Body of pancreas (tissue), 4 donors: ENCODE measurements at regions not wholly inside any gene's neighbourhood (a gene's known extent, or its start where the extent isn't known, plus 50 kb on each side); places are given as distances from the start of the nearest gene placed in this dataset.

Experiments
- ATAC-seq: fragments of 150-250 bp; one replicate; pipeline ENCODE4 v1.9.1; 2016
- DNase-seq, 4 donors: peaks; one replicate each; pipeline ENCODE4 v3.0.0-alpha.2; 2019
- H3K27ac ChIP-seq, 4 donors: fragments of 200-600 bp; sonication (generic); 1 replicate in 3 of 4; 2 replicates in 1 of 4; pipeline versions ENCODE4 v1.5.1 to v1.6.1; 2016 to 2019; ENCODE audit warnings: mild to moderate bottlenecking in 1 of 4, mixed read lengths in 1 of 4, moderate library complexity in 1 of 4
- H3K27me3 ChIP-seq, 2 donors: fragments of 200-600 bp; sonication (generic); one replicate each; pipeline ENCODE4 v1.6.0; 2016; ENCODE audit warnings: mild to moderate bottlenecking in 1 of 2
- H3K36me3 ChIP-seq, 2 donors: fragments of 200-600 bp; sonication (generic); replicated peaks in 1 of 2; 2 replicates each; pipeline ENCODE4 v1.5.1; 2016; ENCODE audit warnings: low read depth in 2 of 2; ENCODE audit not compliant: insufficient read depth in 1 of 2
- H3K4me1 ChIP-seq: fragments of 200-600 bp; sonication (generic); one replicate; pipeline ENCODE4 v1.6.0; 2016
- H3K4me3 ChIP-seq, 2 donors: fragments of 200-600 bp; sonication (generic); 1 replicate in 1 of 2; 2 replicates in 1 of 2; pipeline ENCODE4 v1.5.1; 2016 to 2019
- H3K9me3 ChIP-seq, 3 donors: fragments of 200-600 bp; sonication (generic); 1 replicate in 2 of 3; 2 replicates in 1 of 3; pipeline ENCODE4 v1.5.1; 2016
- CTCF ChIP-seq, 7 experiments: fragments of 450-650 bp in 4 of 7; fragments of 200-600 bp in 3 of 7; sonication (generic) in 3 of 7; IDR thresholded peaks; one replicate each; pipeline ENCODE4 v1.5.1; 2016 to 2019; ENCODE audit warnings: antibody characterized with exemption in 7 of 7
- POLR2A ChIP-seq, 3 donors: fragments of 450-650 bp; IDR thresholded peaks; one replicate each; pipeline ENCODE4 v1.6.1; 2016; ENCODE audit warnings: antibody characterized with exemption in 3 of 3, mild to moderate bottlenecking in 2 of 3
- WGBS, 2 donors: methylation state at CpG; one replicate each; pipeline ENCODE4 v1.1.5; 2017; 5-methylcytosine and 5-hydroxymethylcytosine counted together
- intact Hi-C: fragments of 100-400 bp; cut with DNase I; formaldehyde crosslinking; loops from one replicate; pipeline ENCODE4 v1.15.1; 2023

- WGBS, 2 donors: 75 to 88% methylated on average over 3 of the region's 3 CpGs
- no peak for DNase-seq
- no peak overlapping the region for H3K27ac ChIP-seq
- H3K27me3 ChIP-seq: no peaks in the 10 kb centered on the region
- ATAC-seq: no peak
- intact Hi-C loops: no loop called here
- no peaks in the 10 kb centered on the region for H3K4me1 ChIP-seq
- no peaks in the 10 kb centered on the region for H3K9me3 ChIP-seq
- TF ChIP-seq POLR2A (IDR thresholded peaks at IDR 0.05) (no peak), CTCF (IDR thresholded peaks at IDR 0.05) (no peak)
- H3K4me3 ChIP-seq: no peak overlapping the region
- H3K36me3 ChIP-seq: no peaks in the 10 kb centered on the region
Measured at GRCh38 chr14:98171654-98172053, 1100.3 kb downstream of the BCL11B start.

- H3K27ac ChIP-seq: no peak overlapping the region
- intact Hi-C loops: no loop called here
- DNase-seq: no peak
- TF ChIP-seq CTCF (IDR thresholded peaks at IDR 0.05) (no peak), POLR2A (IDR thresholded peaks at IDR 0.05) (no peak)
- no peaks in the 10 kb centered on the region for H3K4me1 ChIP-seq
- 64 to 76% methylated on average over 3 to 5 of the region's 5 CpGs for WGBS, 2 donors
- no peaks in the 10 kb centered on the region for H3K27me3 ChIP-seq
- no peaks in the 10 kb centered on the region for H3K36me3 ChIP-seq
- no peak overlapping the region for H3K4me3 ChIP-seq
- no peaks in the 10 kb centered on the region for H3K9me3 ChIP-seq
- ATAC-seq: no peak
Measured at GRCh38 chr14:98172243-98172778, 1099.7 kb downstream of the BCL11B start.

GRCh38 chr14:98173305-98173704, 1098.7 kb downstream of the BCL11B start:
- DNase-seq (peak in 1 of 4 donors; percentile 16), ATAC-seq (no peak)
- Histone ChIP-seq H3K27ac (no peak overlapping the region), H3K4me1 (no peaks in the 10 kb centered on the region), H3K9me3 (no peaks in the 10 kb centered on the region), H3K36me3 (no peaks in the 10 kb centered on the region), H3K27me3 (no peaks in the 10 kb centered on the region), H3K4me3 (no peak overlapping the region)
- TF ChIP-seq POLR2A (IDR thresholded peaks at IDR 0.05) (no peak), CTCF (IDR thresholded peaks at IDR 0.05) (no peak)
- 56 to 73% methylated on average over 7 of the region's 7 CpGs for WGBS, 2 donors
- intact Hi-C loops: no loop called here

GRCh38 chr14:98174041-98174440, 1098.0 kb downstream of the BCL11B start:
- intact Hi-C loops: no loop called here
- no peaks in the 10 kb centered on the region for H3K4me1 ChIP-seq
- no peak overlapping the region for H3K27ac ChIP-seq
- WGBS, 2 donors: 61 to 71% methylated on average over 2 of the region's 2 CpGs
- no peak for TF ChIP-seq CTCF (IDR thresholded peaks at IDR 0.05)
- TF ChIP-seq POLR2A (IDR thresholded peaks at IDR 0.05): no peak
- no peak overlapping the region for H3K4me3 ChIP-seq
- no peaks in the 10 kb centered on the region for H3K9me3 ChIP-seq
- H3K36me3 ChIP-seq: no peaks in the 10 kb centered on the region
- H3K27me3 ChIP-seq: no peaks in the 10 kb centered on the region
- ATAC-seq: no peak
- no peak for DNase-seq

GRCh38 chr14:98175436-98175835, 1096.6 kb downstream of the BCL11B start:
- Histone ChIP-seq H3K4me1 (no peaks in the 10 kb centered on the region), H3K9me3 (no peaks in the 10 kb centered on the region), H3K4me3 (no peak overlapping the region), H3K36me3 (no peaks in the 10 kb centered on the region), H3K27me3 (no peaks in the 10 kb centered on the region), H3K27ac (no peak overlapping the region)
- WGBS, 2 donors: 80 to 92% methylated on average over 4 of the region's 4 CpGs
- TF ChIP-seq CTCF (IDR thresholded peaks at IDR 0.05): no peak
- no peak for TF ChIP-seq POLR2A (IDR thresholded peaks at IDR 0.05)
- DNase-seq (no peak), ATAC-seq (no peak)
- intact Hi-C loops: no loop called here
